ENCODE measurements at regions not wholly inside any gene's neighbourhood (a gene's known extent, or its start where the extent isn't known, plus 50 kb on each side); places are given as distances from the start of the nearest gene placed in this dataset.

DNA sequence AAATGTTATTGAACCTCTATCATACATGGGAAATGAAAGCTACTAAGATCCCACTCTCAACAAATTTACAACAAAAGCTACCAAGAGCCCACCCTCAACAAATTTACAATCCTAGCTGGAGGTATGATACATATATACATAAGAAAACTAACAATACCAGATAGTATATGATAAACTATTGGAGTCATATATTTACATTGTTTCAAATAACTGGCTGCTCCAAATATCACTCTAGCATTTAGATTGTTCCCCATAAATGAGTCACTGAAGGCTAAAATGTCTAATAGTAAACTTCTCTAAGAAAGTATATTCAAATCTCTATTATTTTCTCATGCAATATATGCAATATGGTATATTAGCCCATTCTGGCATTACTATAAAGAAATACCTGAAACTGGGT lies 151.1 kb downstream of the TMEM161B start:
- CTCF ChIA-PET (ENCODE audit: unreplicated experiment), result no interaction called here
- no peaks in the 10 kb centered on the region for H4K20me1 ChIP-seq (ENCODE audit: insufficient read depth, low read length)
- no peaks in the 10 kb centered on the region for H3K9me3 ChIP-seq (ENCODE audit: low read length)
- no peaks in the 10 kb centered on the region for H3K79me2 ChIP-seq (ENCODE audit: insufficient read depth, low read depth, low read length)
- no peaks in the 10 kb centered on the region for H3K9me2 ChIP-seq (ENCODE audit: insufficient read depth, low read length)
- intact Hi-C loops (cut with micrococcal nuclease; ENCODE audit: unreplicated experiment), result no loop called here
- no peak overlapping the region for H3K27ac ChIP-seq (ENCODE audit: low read depth, low read length, poor library complexity, severe bottlenecking)
- TF ChIP-seq EZH2phosphoT487 (IDR thresholded peaks at IDR 0.05; ENCODE audit: borderline replicate concordance, low read depth, low read length) (no peak), CTCF (conservative IDR thresholded peaks at IDR 0.05; ENCODE audit: low read length) (no peak)
- no peak overlapping the region for H2AFZ ChIP-seq (ENCODE audit: low read length)
- no TSS peak for BruUV-seq (replicated peaks)
- H3K4me2 ChIP-seq (ENCODE audit: low read length), result no peak overlapping the region
- POLR2A ChIA-PET, result interaction anchor here (0.6 kb wide), 1 partner anchor 240 kb away, joined by 3 read pairs; no protein-coding TSS in a partner anchor
- no peaks in the 10 kb centered on the region for H3K4me1 ChIP-seq (ENCODE audit: insufficient read depth, low read length, poor library complexity, severe bottlenecking)
- no peak for DNase-seq (ENCODE audit: low spot score)
- H3K36me3 ChIP-seq (ENCODE audit: insufficient read depth, low read length), result no peaks in the 10 kb centered on the region
- H3K4me3 ChIP-seq (ENCODE audit: low read depth, low read length, poor library complexity, severe bottlenecking), result no peak overlapping the region

DNA sequence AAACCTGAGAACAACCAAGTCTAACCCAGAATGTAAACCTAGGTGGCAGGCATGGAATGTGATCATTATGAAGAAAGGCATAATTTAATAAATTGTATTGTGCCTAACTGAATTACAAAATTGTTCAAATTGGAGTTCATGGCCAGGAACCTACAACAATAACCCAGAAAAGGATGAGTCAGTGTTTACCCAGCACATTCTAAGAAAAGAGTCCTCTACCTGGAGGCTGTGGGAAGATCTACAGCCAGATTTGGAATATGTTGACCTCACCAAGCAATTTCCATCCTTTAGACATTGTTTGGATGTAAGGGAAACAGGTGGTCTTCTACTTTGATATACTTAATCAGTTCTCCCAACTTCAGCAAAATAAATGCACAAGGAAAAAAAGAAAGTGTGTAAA lies 152.2 kb downstream of the TMEM161B start:
- H3K4me2 ChIP-seq (ENCODE audit: low read length), result no peak overlapping the region
- no peaks in the 10 kb centered on the region for H3K9me2 ChIP-seq (ENCODE audit: insufficient read depth, low read length)
- H4K20me1 ChIP-seq (ENCODE audit: insufficient read depth, low read length), result no peaks in the 10 kb centered on the region
- H3K79me2 ChIP-seq (ENCODE audit: insufficient read depth, low read depth, low read length), result no peaks in the 10 kb centered on the region
- TF ChIP-seq CTCF (conservative IDR thresholded peaks at IDR 0.05; ENCODE audit: low read length) (no peak), EZH2phosphoT487 (IDR thresholded peaks at IDR 0.05; ENCODE audit: borderline replicate concordance, low read depth, low read length) (no peak)
- no peak overlapping the region for H2AFZ ChIP-seq (ENCODE audit: low read length)
- POLR2A ChIA-PET, result no interaction called here
- DNase-seq (ENCODE audit: low spot score), result no peak
- H3K36me3 ChIP-seq (ENCODE audit: insufficient read depth, low read length), result no peaks in the 10 kb centered on the region
- CTCF ChIA-PET (ENCODE audit: unreplicated experiment), result no interaction called here
- H3K9me3 ChIP-seq (ENCODE audit: low read length), result no peaks in the 10 kb centered on the region
- H3K4me1 ChIP-seq (ENCODE audit: insufficient read depth, low read length, poor library complexity, severe bottlenecking), result no peaks in the 10 kb centered on the region
- no peak overlapping the region for H3K4me3 ChIP-seq (ENCODE audit: low read depth, low read length, poor library complexity, severe bottlenecking)
- intact Hi-C loops (cut with micrococcal nuclease; ENCODE audit: unreplicated experiment), result no loop called here
- H3K27ac ChIP-seq (ENCODE audit: low read depth, low read length, poor library complexity, severe bottlenecking), result no peak overlapping the region
- no TSS peak for BruUV-seq (replicated peaks)

DNA sequence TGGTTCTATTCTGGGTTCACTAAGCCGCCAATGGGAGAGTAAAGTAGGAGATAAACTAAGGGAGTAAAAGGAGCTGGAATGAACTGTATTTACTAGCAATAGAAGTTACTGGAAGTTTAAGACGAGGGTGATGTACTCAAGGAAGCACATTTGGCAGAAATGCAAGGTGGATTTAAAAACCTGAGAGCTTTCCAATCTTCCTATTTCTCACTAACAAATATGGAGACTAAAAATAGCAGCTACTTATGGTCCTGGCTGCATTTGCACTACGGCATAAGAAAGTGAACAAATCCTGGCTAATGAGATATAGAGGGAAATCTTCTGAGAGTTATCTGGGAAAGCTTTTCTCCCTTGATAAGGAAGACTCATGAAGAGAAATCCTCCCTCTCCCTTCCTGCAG lies 153.4 kb downstream of the TMEM161B start:
- no peak overlapping the region for H2AFZ ChIP-seq (ENCODE audit: low read length)
- no peaks in the 10 kb centered on the region for H3K9me2 ChIP-seq (ENCODE audit: insufficient read depth, low read length)
- intact Hi-C loops (cut with micrococcal nuclease; ENCODE audit: unreplicated experiment), result no loop called here
- no peak for DNase-seq (ENCODE audit: low spot score)
- no TSS peak for BruUV-seq (replicated peaks)
- CTCF ChIA-PET (ENCODE audit: unreplicated experiment), result no interaction called here
- no peaks in the 10 kb centered on the region for H3K4me1 ChIP-seq (ENCODE audit: insufficient read depth, low read length, poor library complexity, severe bottlenecking)
- no peak overlapping the region for H3K4me3 ChIP-seq (ENCODE audit: low read depth, low read length, poor library complexity, severe bottlenecking)
- no peak overlapping the region for H3K27ac ChIP-seq (ENCODE audit: low read depth, low read length, poor library complexity, severe bottlenecking)
- H3K9me3 ChIP-seq (ENCODE audit: low read length), result no peaks in the 10 kb centered on the region
- no peak for TF ChIP-seq CTCF (conservative IDR thresholded peaks at IDR 0.05; ENCODE audit: low read length)
- TF ChIP-seq EZH2phosphoT487 (IDR thresholded peaks at IDR 0.05; ENCODE audit: borderline replicate concordance, low read depth, low read length), result no peak
- H4K20me1 ChIP-seq (ENCODE audit: insufficient read depth, low read length), result no peaks in the 10 kb centered on the region
- H3K36me3 ChIP-seq (ENCODE audit: insufficient read depth, low read length), result no peaks in the 10 kb centered on the region
- POLR2A ChIA-PET, result interaction anchor here (0.6 to 1.4 kb wide), 3 partner anchors 22 to 388 kb away, joined by 3 to 4 read pairs (median 4); no protein-coding TSS in a partner anchor
- no peaks in the 10 kb centered on the region for H3K79me2 ChIP-seq (ENCODE audit: insufficient read depth, low read depth, low read length)
- no peak overlapping the region for H3K4me2 ChIP-seq (ENCODE audit: low read length)

Measured in OCI-LY7 (cell line).